Upper lobe of left lung (tissue), 6 donors: ENCODE measurements at regions not wholly inside any gene's neighbourhood (a gene's known extent, or its start where the extent isn't known, plus 50 kb on each side); places are given as distances from the start of the nearest gene placed in this dataset.
"Not testable (repeated sequence)": the region's sequence is repeated elsewhere in the genome, so short reads cannot be mapped to it uniquely, and the experiment has no call there.

Experiments used
- ATAC-seq, 2 donors: fragments of 200-7000 bp; cut with Tn5 transposase; one replicate each; pipeline ENCODE4 v1.9.1; 2022; ENCODE audit warnings: mild to moderate bottlenecking in 2 of 2, moderate library complexity in 2 of 2; ENCODE audit not compliant: low FRiP score in 2 of 2
- DNase-seq, 2 donors: peaks; one replicate each; pipeline ENCODE4 v3.0.0-alpha.2; 2019 to 2020
- H3K27ac ChIP-seq, 4 donors: fragments of 200-600 bp; sonication (generic); one replicate each; pipeline ENCODE4 v1.5.1; 2016 to 2019
- H3K27me3 ChIP-seq, 4 donors: fragments of 200-600 bp; sonication (generic); one replicate each; pipeline ENCODE4 v1.5.1; 2017 to 2019
- H3K36me3 ChIP-seq, 4 donors: fragments of 200-600 bp; sonication (generic); one replicate each; pipeline ENCODE4 v1.5.1; 2016 to 2019
- H3K4me1 ChIP-seq, 4 donors: fragments of 200-600 bp; sonication (generic); one replicate each; pipeline ENCODE4 v1.5.1; 2018 to 2019
- H3K4me3 ChIP-seq, 4 donors: fragments of 200-600 bp; sonication (generic); one replicate each; pipeline ENCODE4 v1.5.1; 2017 to 2019; ENCODE audit warnings: mild to moderate bottlenecking in 2 of 4, moderate library complexity in 1 of 4
- H3K9me3 ChIP-seq, 4 donors: fragments of 200-600 bp; sonication (generic); one replicate each; pipeline ENCODE4 v1.5.1; 2018 to 2019
- EP300 ChIP-seq, 4 donors: sonication (generic); formaldehyde crosslinking; IDR thresholded peaks; one replicate each; pipeline ENCODE4 v1.5.1; 2017; ENCODE audit warnings: antibody characterized with exemption in 4 of 4, control low read depth in 2 of 4
- POLR2A ChIP-seq, 4 donors: fragments of 450-650 bp; IDR thresholded peaks; one replicate each; pipeline ENCODE4 v1.5.1; 2016 to 2017; ENCODE audit warnings: antibody characterized with exemption in 4 of 4, mild to moderate bottlenecking in 2 of 4
- POLR2AphosphoS5 ChIP-seq, 2 donors: sonication (generic); formaldehyde crosslinking; IDR thresholded peaks; one replicate each; pipeline ENCODE4 v1.5.1; 2017; ENCODE audit warnings: antibody characterized with exemption in 2 of 2
- WGBS, 2 donors: methylation state at CpG; one replicate each; pipeline ENCODE4 v1.1.5; 2017 to 2018; 5-methylcytosine and 5-hydroxymethylcytosine counted together
- TF ChIP-seq, protein P1 (sequence below), 6 experiments: fragments of 450-650 bp in 4 of 6; fragments of 200-600 bp in 2 of 6; sonication (generic) in 2 of 6; IDR thresholded peaks; one replicate each; pipeline ENCODE4 v1.5.1; 2016 to 2019; ENCODE audit warnings: antibody characterized with exemption in 6 of 6
- donor health status: DM: no; HTN: no; CAD: no; lungs with moderate emphysema.
- donor health status: DM: no; HTN: yes; CAD: no; lungs with severe emphysema.

DNA sequence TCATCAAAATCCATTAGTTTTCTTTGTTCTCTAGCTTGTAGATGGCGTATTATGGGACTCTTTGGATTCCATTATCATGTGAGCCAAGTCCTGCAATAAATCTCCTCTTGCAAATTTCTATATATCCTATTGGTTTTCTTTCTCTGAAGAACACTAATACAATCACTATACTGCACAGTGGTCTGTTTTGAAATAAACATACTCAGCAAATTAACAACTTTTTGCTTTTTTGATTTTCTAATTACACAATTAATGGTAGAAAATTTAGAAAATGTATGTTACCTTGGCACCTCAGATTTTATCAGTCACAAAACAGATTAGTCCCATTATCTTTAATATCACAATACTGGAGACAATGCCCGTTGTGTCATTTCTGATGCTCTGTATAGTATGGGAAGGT lies 513.2 kb upstream of the MIS18BP1 start:
- no peak for DNase-seq
- TF ChIP-seq, protein P1, sequence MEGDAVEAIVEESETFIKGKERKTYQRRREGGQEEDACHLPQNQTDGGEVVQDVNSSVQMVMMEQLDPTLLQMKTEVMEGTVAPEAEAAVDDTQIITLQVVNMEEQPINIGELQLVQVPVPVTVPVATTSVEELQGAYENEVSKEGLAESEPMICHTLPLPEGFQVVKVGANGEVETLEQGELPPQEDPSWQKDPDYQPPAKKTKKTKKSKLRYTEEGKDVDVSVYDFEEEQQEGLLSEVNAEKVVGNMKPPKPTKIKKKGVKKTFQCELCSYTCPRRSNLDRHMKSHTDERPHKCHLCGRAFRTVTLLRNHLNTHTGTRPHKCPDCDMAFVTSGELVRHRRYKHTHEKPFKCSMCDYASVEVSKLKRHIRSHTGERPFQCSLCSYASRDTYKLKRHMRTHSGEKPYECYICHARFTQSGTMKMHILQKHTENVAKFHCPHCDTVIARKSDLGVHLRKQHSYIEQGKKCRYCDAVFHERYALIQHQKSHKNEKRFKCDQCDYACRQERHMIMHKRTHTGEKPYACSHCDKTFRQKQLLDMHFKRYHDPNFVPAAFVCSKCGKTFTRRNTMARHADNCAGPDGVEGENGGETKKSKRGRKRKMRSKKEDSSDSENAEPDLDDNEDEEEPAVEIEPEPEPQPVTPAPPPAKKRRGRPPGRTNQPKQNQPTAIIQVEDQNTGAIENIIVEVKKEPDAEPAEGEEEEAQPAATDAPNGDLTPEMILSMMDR (IDR thresholded peaks at IDR 0.05), result no peak
- TF ChIP-seq EP300 (IDR thresholded peaks at IDR 0.05) (no peak), POLR2A (IDR thresholded peaks at IDR 0.05) (no peak), POLR2AphosphoS5 (IDR thresholded peaks at IDR 0.05) (no peak)
- Histone ChIP-seq H3K27me3 (no peaks in the 10 kb centered on the region), H3K4me1 (no peaks in the 10 kb centered on the region), H3K9me3 (no peaks in the 10 kb centered on the region), H3K36me3 (no peaks in the 10 kb centered on the region), H3K27ac (no peak overlapping the region), H3K4me3 (no peak overlapping the region)
- WGBS, 2 donors, result 81 to 87% methylated on average over 2 of the region's 2 CpGs
- ATAC-seq, result no peak

DNA sequence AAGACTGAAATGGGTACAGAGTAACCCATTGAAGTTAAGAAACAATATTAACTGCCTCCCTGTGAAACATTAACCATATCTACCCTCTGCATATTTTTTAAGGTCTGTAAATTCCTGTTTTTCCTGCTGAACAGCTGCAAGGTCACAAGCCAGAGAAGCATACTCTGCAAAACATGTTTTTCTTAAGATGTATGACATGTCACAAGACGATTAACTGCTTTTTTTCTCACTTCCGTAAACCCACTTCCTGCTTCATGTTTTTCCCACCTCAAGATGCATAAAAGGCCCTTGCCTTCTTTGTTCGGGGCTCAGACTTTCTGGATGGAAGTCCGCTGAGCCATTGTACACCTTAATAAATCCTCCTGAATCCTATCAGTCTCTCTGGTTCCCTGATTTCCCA lies 504.7 kb upstream of the MIS18BP1 start:
- TF ChIP-seq POLR2AphosphoS5 (IDR thresholded peaks at IDR 0.05), result no peak
- TF ChIP-seq, protein P1 (IDR thresholded peaks at IDR 0.05), result no peak
- no peak for TF ChIP-seq POLR2A (IDR thresholded peaks at IDR 0.05)
- no peak for TF ChIP-seq EP300 (IDR thresholded peaks at IDR 0.05)
- H3K36me3 ChIP-seq, result no peaks in the 10 kb centered on the region
- H3K27me3 ChIP-seq, result no peaks in the 10 kb centered on the region
- no peak overlapping the region for H3K4me3 ChIP-seq
- DNase-seq (no peak), ATAC-seq (no peak)
- 67 to 73% methylated on average over 4 of the region's 4 CpGs for WGBS, 2 donors
- peaks cover 0 to 7% (median 0%) of the 10 kb centered on the region in 4 donors for H3K9me3 ChIP-seq
- H3K27ac ChIP-seq, result no peak overlapping the region
- no peaks in the 10 kb centered on the region for H3K4me1 ChIP-seq

DNA sequence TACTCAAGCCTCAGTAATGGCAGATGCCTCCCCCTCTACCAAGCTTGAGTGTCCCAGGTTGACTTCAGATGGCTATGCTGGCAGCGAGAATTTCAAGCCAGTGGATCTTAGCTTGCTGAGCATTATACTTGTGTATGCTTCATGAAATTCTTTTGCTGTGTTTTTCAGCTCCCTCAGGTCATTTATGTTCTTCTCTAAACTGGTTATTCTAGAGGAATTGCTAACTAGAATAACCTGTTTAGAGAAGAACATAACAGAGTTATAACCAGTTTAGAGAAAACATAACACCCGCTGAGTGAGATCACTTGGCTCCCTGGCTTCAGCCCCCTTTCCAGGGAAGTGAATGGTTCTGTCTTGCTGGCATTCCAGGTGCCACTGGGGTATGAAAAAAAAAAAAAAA lies 503.4 kb upstream of the MIS18BP1 start:
- DNase-seq, H3K27me3 ChIP-seq, H3K4me3 ChIP-seq, H3K4me1 ChIP-seq, ATAC-seq, H3K27ac ChIP-seq, H3K36me3 ChIP-seq, H3K9me3 ChIP-seq: not testable (repeated sequence)
- 75 to 81% methylated on average over 2 of the region's 2 CpGs for WGBS, 2 donors

DNA sequence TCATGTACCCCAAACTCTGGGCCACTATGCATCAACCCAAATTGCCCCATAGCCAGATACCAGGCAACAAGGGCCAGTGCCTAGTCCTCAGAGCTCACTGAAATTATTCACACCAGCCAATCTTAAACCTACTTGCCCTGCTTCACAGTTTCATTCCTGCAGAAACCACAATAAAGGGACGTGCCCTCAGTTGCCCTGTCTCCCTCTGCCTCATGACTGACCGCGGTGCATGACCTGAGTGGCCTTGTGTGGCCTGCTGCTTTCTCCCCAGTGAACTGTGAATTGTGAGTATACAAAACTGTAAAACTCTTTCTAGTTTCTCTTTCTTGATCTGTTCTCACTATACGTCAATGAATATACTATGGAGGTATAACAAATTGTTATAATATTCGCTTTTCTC lies 490.9 kb upstream of the MIS18BP1 start:
- no peaks in the 10 kb centered on the region for H3K36me3 ChIP-seq
- 78 to 84% methylated on average over 5 of the region's 5 CpGs for WGBS, 2 donors
- H3K27ac ChIP-seq, result no peak overlapping the region
- no peaks in the 10 kb centered on the region for H3K9me3 ChIP-seq
- ATAC-seq, result no peak
- H3K4me3 ChIP-seq, result no peak overlapping the region
- no peak for TF ChIP-seq POLR2AphosphoS5 (IDR thresholded peaks at IDR 0.05)
- TF ChIP-seq, protein P1 (IDR thresholded peaks at IDR 0.05), result no peak
- TF ChIP-seq POLR2A (IDR thresholded peaks at IDR 0.05), result no peak
- TF ChIP-seq EP300 (IDR thresholded peaks at IDR 0.05), result no peak
- H3K4me1 ChIP-seq, result no peaks in the 10 kb centered on the region
- no peak for DNase-seq
- H3K27me3 ChIP-seq, result no peaks in the 10 kb centered on the region

DNA sequence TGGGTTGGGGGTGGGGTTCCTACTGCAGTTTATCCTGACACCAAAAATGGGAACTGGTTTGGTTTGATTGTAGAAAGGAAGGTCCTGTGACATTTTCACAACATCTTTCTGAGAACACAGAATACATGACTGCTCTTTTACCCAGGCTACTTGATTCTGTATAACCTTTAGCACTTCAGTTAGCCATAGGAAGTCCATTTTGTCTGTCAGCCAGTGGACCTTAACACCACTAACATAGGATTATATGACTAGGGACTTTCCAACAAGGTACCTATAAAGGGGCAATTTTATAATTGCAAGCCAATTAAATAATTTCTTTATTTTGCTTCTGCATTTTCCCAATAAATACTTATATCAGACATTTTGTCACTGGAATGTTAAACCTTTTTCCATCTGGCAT lies 489.2 kb upstream of the MIS18BP1 start:
- no peak overlapping the region for H3K4me3 ChIP-seq
- H3K9me3 ChIP-seq, result no peaks in the 10 kb centered on the region
- no peak for DNase-seq
- no peaks in the 10 kb centered on the region for H3K36me3 ChIP-seq
- H3K4me1 ChIP-seq, result no peaks in the 10 kb centered on the region
- TF ChIP-seq POLR2AphosphoS5 (IDR thresholded peaks at IDR 0.05), result no peak
- TF ChIP-seq, protein P1 (IDR thresholded peaks at IDR 0.05), result no peak
- TF ChIP-seq EP300 (IDR thresholded peaks at IDR 0.05), result no peak
- TF ChIP-seq POLR2A (IDR thresholded peaks at IDR 0.05), result no peak
- ATAC-seq, result no peak
- H3K27me3 ChIP-seq, result no peaks in the 10 kb centered on the region
- H3K27ac ChIP-seq, result no peak overlapping the region
